ENCODE measurements at regions not wholly inside any gene's neighbourhood (a gene's known extent, or its start where the extent isn't known, plus 50 kb on each side); places are given as distances from the start of the nearest gene placed in this dataset.

DNA sequence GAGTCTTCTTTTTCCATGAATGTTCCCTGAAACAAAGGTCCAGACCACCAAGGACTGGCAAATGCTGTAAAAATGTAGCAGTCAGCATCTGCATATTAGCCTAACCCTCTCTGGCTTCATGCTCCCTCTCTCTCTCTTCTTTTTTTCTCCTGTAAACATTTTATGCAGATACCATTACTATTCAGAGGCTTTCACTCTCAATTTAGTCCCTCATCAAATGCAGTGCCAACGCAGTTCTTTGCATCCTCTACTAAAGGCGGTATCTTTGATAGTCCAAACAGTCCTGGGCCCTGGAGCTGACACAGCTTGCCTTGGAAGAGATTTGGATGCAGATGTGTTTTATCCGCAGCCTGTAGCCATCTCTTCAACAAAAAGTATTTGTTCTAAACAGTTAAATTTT is 167.1 kb upstream of the MMS22L start:
- Histone ChIP-seq H3K4me3 (ENCODE audit: low read depth, low read length) (no peak overlapping the region), H3K27me3 (ENCODE audit: control insufficient read depth, insufficient read depth, low read length) (no peaks in the 10 kb centered on the region), H3K27ac (ENCODE audit: low read depth, low read length) (no peak overlapping the region), H3K4me1 (ENCODE audit: control insufficient read depth, insufficient read depth, low read length) (no peaks in the 10 kb centered on the region), H3K9me3 (ENCODE audit: control insufficient read depth, insufficient read depth, low read depth, low read length) (no peaks in the 10 kb centered on the region), H3K36me3 (ENCODE audit: control insufficient read depth, insufficient read depth, low read length) (no peaks in the 10 kb centered on the region), H3K9ac (ENCODE audit: low read length) (no peak overlapping the region)

DNA sequence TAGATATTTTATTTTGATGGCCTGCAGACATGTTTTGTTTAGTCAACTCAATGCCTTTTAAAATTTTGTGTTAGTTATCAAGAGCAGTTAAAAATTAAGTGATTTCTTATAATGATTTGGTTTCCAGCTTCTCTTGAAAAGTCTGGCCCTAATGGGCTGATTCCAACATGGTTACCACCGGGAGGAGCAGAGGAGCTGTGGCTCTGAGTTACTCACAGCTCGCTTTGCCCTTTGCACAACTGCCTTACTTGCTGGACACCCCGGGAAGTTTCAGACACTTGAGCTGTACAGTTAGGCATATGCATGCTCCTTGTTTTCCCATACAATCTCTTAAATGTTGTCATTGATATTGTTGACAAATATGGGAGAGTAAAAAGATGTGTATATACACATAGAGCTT is 173.1 kb upstream of the MMS22L start:
- Histone ChIP-seq H3K9me3 (ENCODE audit: control insufficient read depth, insufficient read depth, low read depth, low read length) (no peaks in the 10 kb centered on the region), H3K27ac (ENCODE audit: low read depth, low read length) (no peak overlapping the region), H3K9ac (ENCODE audit: low read length) (no peak overlapping the region), H3K27me3 (ENCODE audit: control insufficient read depth, insufficient read depth, low read length) (no peaks in the 10 kb centered on the region), H3K36me3 (ENCODE audit: control insufficient read depth, insufficient read depth, low read length) (no peaks in the 10 kb centered on the region), H3K4me1 (ENCODE audit: control insufficient read depth, insufficient read depth, low read length) (no peaks in the 10 kb centered on the region), H3K4me3 (ENCODE audit: low read depth, low read length) (no peak overlapping the region)

DNA sequence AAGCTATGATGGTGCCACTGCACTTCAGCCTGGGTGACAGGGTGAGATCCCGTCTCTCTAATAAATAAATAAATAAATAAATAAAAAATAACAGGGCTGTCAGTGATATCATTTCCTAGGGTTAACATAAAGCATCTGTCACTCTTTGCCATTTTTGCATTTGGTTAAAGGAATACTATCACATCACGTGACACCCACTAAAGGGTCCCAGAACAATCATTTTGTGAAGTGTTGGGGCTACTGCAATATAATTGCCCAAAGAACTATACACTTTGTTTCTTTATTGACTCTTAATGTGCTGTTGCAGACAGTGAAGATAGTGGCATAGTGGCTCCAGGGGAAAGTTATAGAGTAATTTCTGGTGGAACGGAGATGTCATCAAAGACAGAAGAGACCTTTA is 176.5 kb upstream of the MMS22L start:
- peaks cover 3% of the 10 kb centered on the region; the same call in 1 of the 2 replicates for H3K4me1 ChIP-seq (ENCODE audit: control insufficient read depth, insufficient read depth, low read length)
- H3K27ac ChIP-seq (ENCODE audit: low read depth, low read length) = no peak overlapping the region
- no peak overlapping the region for H3K4me3 ChIP-seq (ENCODE audit: low read depth, low read length)
- no peaks in the 10 kb centered on the region for H3K9me3 ChIP-seq (ENCODE audit: control insufficient read depth, insufficient read depth, low read depth, low read length)
- no peaks in the 10 kb centered on the region for H3K36me3 ChIP-seq (ENCODE audit: control insufficient read depth, insufficient read depth, low read length)
- H3K9ac ChIP-seq (ENCODE audit: low read length) = no peak overlapping the region
- no peaks in the 10 kb centered on the region for H3K27me3 ChIP-seq (ENCODE audit: control insufficient read depth, insufficient read depth, low read length)

DNA sequence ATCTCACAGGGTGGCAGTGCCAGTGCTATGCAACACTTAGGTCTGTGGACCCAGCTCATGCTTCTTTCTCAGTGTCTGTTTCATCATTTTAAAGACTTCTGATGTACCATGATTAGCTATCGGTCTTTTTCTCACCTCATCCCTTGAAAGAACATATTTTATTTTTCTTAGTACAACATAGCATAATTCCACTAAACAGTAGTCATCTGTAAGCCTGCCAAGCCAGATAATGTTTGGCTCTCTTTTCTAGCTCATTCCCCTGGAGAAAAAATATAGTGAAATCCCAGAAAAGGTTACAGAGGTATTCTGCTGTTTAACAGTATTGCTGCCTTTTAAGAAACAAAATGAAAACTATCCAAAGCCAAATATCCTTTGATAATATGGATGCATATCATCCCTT is 177.0 kb upstream of the MMS22L start:
- no peaks in the 10 kb centered on the region for H3K9me3 ChIP-seq (ENCODE audit: control insufficient read depth, insufficient read depth, low read depth, low read length)
- H3K4me1 ChIP-seq (ENCODE audit: control insufficient read depth, insufficient read depth, low read length) = peaks cover 3% of the 10 kb centered on the region; the same call in 1 of the 2 replicates
- no peak overlapping the region for H3K27ac ChIP-seq (ENCODE audit: low read depth, low read length)
- no peaks in the 10 kb centered on the region for H3K36me3 ChIP-seq (ENCODE audit: control insufficient read depth, insufficient read depth, low read length)
- H3K4me3 ChIP-seq (ENCODE audit: low read depth, low read length) = no peak overlapping the region
- H3K9ac ChIP-seq (ENCODE audit: low read length) = no peak overlapping the region
- no peaks in the 10 kb centered on the region for H3K27me3 ChIP-seq (ENCODE audit: control insufficient read depth, insufficient read depth, low read length)

DNA sequence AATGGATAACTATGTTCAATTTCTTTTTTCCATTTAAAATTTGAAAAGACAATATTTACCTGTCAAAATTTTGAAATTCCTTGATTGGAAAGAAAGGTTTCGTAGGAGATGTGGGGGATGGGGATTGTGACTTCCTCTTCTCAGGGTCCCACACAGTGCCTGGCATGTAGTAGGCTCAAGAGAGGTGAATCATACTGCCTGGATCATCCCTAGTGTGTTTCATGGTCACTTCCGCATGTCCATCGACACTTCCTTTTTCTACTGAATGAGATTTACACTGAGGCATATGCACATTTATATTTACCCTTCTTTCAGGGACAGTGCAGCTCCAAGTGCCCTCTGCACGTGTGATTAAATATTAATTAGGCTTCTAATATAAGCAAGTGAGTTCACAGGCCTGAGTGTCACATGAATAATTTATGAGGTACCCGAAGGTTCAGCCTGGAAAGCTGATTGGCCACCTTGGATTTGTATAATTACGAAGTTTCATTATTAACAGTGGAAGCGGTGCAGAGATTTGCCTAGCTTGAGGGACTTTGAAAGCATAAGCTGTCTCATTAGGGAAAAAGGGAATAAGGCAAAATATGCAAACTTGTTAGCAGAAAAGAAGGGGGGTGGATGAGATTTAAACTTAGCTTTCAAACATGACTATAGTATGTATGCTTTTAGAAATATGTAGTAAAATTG is 177.5 kb upstream of the MMS22L start:
- H3K27me3 ChIP-seq (ENCODE audit: control insufficient read depth, insufficient read depth, low read length) = no peaks in the 10 kb centered on the region
- H3K4me1 ChIP-seq (ENCODE audit: control insufficient read depth, insufficient read depth, low read length) = peaks cover 3% of the 10 kb centered on the region; the same call in 1 of the 2 replicates
- H3K9me3 ChIP-seq (ENCODE audit: control insufficient read depth, insufficient read depth, low read depth, low read length) = no peaks in the 10 kb centered on the region
- no peak overlapping the region for H3K27ac ChIP-seq (ENCODE audit: low read depth, low read length)
- no peaks in the 10 kb centered on the region for H3K36me3 ChIP-seq (ENCODE audit: control insufficient read depth, insufficient read depth, low read length)
- H3K9ac ChIP-seq (ENCODE audit: low read length) = no peak overlapping the region
- H3K4me3 ChIP-seq (ENCODE audit: low read depth, low read length) = no peak overlapping the region

DNA sequence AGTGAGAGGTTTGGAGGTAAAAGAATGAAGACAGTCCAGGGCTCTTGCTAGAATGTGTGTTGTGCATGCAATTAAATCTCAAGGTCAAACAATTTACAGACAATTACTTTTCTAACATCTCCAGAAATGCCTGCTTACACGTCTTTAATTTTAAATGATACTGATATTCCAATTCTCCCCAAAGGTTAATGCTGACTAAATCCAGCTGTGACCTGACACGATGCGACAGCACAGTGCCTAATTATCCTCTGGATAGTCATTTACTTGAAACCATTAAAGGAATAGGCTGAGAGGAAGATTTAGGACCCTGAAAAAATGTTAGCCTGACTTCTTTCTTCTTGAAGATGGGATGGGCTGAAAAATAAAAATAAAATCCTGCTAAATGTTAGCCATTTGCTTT is 178.2 kb upstream of the MMS22L start:
- H3K4me1 ChIP-seq (ENCODE audit: control insufficient read depth, insufficient read depth, low read length) = peaks cover 8% of the 10 kb centered on the region
- H3K27me3 ChIP-seq (ENCODE audit: control insufficient read depth, insufficient read depth, low read length) = no peaks in the 10 kb centered on the region
- no peak overlapping the region for H3K4me3 ChIP-seq (ENCODE audit: low read depth, low read length)
- no peaks in the 10 kb centered on the region for H3K36me3 ChIP-seq (ENCODE audit: control insufficient read depth, insufficient read depth, low read length)
- no peak overlapping the region for H3K9ac ChIP-seq (ENCODE audit: low read length)
- no peaks in the 10 kb centered on the region for H3K9me3 ChIP-seq (ENCODE audit: control insufficient read depth, insufficient read depth, low read depth, low read length)
- no peak overlapping the region for H3K27ac ChIP-seq (ENCODE audit: low read depth, low read length)

DNA sequence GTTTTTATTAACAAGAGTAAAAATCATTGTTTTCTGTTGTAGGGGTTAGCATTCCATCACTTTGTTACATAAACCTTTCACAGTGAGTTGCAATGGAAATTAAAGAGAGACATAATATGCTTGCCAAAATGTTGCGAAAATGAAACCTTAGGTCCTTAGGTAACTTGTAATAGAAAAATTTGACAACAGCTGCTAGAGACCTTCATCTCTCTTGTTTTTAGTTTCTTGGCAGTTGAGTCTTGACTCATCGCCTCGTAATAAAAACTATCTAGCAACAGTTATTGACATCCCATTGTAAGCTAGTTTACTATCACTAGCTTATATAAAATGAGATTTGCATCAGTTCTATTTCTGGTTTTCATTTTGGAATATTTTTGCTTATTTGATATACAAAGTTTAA is 179.0 kb upstream of the MMS22L start:
- H3K27me3 ChIP-seq (ENCODE audit: control insufficient read depth, insufficient read depth, low read length) = no peaks in the 10 kb centered on the region
- no peak overlapping the region for H3K9ac ChIP-seq (ENCODE audit: low read length)
- H3K4me1 ChIP-seq (ENCODE audit: control insufficient read depth, insufficient read depth, low read length) = peaks cover 10% of the 10 kb centered on the region
- no peaks in the 10 kb centered on the region for H3K9me3 ChIP-seq (ENCODE audit: control insufficient read depth, insufficient read depth, low read depth, low read length)
- H3K36me3 ChIP-seq (ENCODE audit: control insufficient read depth, insufficient read depth, low read length) = no peaks in the 10 kb centered on the region
- no peak overlapping the region for H3K4me3 ChIP-seq (ENCODE audit: low read depth, low read length)
- no peak overlapping the region for H3K27ac ChIP-seq (ENCODE audit: low read depth, low read length)

DNA sequence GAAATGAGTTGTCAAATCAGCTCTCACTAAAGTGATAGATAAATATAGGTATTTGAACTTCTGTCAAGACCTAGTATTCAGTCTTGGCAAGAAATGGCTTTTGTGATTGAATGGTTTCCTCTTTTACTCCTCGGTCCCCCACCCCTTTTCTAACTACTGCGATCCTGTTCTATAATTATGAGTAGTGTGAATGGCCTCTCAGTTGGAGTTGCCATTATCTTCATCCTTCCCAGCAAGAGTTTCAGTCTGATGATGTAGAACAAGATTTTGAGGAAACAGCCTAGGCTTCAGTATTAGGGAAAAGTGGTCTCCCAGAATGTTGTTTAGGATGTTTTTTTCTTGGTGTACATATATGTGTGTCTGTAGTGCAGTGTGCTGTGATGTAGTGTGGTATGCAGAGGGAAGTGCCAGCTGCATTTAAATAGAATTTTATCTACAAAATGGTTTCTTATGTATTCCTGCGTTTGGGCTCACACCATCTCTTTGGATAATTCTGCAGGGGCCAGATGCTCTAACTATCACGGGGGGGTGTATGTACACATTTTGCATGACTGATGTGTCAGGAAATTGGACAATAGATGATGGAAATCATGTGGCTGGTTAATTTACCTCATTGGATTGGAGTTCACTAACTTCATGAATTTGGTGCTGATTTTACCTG is 180.1 kb upstream of the MMS22L start:
- Histone ChIP-seq H3K9ac (ENCODE audit: low read length) (no peak overlapping the region), H3K9me3 (ENCODE audit: control insufficient read depth, insufficient read depth, low read depth, low read length) (no peaks in the 10 kb centered on the region), H3K36me3 (ENCODE audit: control insufficient read depth, insufficient read depth, low read length) (no peaks in the 10 kb centered on the region), H3K27ac (ENCODE audit: low read depth, low read length) (no peak overlapping the region), H3K27me3 (ENCODE audit: control insufficient read depth, insufficient read depth, low read length) (no peaks in the 10 kb centered on the region), H3K4me1 (ENCODE audit: control insufficient read depth, insufficient read depth, low read length) (peaks cover 10% of the 10 kb centered on the region), H3K4me3 (ENCODE audit: low read depth, low read length) (no peak overlapping the region)

DNA sequence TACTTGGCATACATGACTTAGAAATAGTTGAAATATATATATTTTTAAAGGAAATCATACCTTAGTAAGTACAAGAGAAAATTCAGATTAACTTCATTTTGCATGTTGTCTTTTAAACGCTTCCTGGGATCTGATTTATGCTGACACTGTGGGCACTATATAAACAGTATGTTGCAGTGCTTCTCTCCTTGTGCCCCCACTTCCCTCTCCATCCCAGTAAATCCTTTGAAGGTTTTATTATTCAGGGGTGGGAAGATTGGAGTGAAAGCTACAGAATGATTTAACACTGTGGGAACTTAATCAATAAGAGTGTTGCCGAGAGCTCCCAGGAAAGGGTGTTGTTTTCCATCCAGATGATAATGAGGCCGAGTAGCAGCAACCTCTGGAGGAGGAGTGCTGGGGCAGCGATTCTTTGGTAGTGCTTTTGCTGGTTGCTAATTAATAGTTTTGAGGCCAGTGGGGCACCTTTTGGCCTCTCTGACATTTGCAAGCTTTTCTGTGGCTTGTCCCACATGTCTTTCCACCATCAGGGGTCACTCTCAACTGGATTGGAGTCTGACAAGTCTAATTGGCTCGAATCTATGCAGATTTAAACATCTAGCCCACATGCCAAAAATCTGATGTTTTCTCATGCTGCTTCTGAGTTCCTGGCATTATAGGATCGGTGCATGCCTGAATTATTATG is 183.0 kb upstream of the MMS22L start:
- H3K4me1 ChIP-seq (ENCODE audit: control insufficient read depth, insufficient read depth, low read length) = peaks cover 10% of the 10 kb centered on the region
- H3K9ac ChIP-seq (ENCODE audit: low read length) = no peak overlapping the region
- H3K4me3 ChIP-seq (ENCODE audit: low read depth, low read length) = no peak overlapping the region
- no peaks in the 10 kb centered on the region for H3K9me3 ChIP-seq (ENCODE audit: control insufficient read depth, insufficient read depth, low read depth, low read length)
- no peak overlapping the region for H3K27ac ChIP-seq (ENCODE audit: low read depth, low read length)
- no peaks in the 10 kb centered on the region for H3K36me3 ChIP-seq (ENCODE audit: control insufficient read depth, insufficient read depth, low read length)
- H3K27me3 ChIP-seq (ENCODE audit: control insufficient read depth, insufficient read depth, low read length) = no peaks in the 10 kb centered on the region

DNA sequence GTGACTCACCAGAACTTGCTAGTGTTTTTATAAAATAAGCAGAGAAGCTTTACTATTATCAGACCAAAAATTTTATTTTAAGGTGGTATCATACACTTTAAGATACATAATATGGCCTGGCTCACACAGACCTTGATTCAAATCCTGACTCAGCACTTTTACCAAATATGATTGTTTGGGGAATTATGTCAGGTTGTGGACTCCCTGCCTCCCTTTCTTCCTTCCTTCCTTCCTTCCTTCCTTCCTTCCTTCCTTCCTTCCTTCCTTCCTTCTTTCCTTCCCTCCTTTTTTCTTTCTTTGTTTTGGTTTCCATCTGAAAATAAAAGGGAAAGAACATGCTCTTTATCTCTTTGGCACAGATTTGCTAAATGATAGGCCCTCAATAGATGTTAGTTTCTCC is 186.0 kb upstream of the MMS22L start:
- H3K4me1 ChIP-seq (ENCODE audit: control insufficient read depth, insufficient read depth, low read length) = peaks cover 7% of the 10 kb centered on the region
- H3K9ac ChIP-seq (ENCODE audit: low read length) = no peak overlapping the region
- no peak overlapping the region for H3K4me3 ChIP-seq (ENCODE audit: low read depth, low read length)
- H3K9me3 ChIP-seq (ENCODE audit: control insufficient read depth, insufficient read depth, low read depth, low read length) = no peaks in the 10 kb centered on the region
- H3K27me3 ChIP-seq (ENCODE audit: control insufficient read depth, insufficient read depth, low read length) = no peaks in the 10 kb centered on the region
- H3K27ac ChIP-seq (ENCODE audit: low read depth, low read length) = no peak overlapping the region
- no peaks in the 10 kb centered on the region for H3K36me3 ChIP-seq (ENCODE audit: control insufficient read depth, insufficient read depth, low read length)

DNA sequence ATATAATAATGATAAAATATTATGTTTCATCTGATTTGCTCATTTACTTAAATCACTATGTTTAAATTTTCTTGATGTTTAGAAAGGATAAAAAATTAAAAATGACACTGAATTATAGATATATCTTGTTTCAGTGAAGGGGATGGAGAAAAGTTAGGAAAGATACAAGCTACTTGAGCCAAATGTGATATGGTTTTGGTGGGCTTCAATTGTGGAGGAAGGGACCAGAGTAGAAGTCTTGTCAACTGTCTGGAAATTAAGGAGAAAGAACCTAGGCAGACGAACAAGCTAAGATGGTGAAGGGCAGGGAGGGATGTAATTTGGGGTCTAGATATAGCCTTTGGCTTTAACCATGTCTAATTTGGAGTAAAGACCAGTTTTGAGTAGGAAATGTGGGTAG is 186.4 kb upstream of the MMS22L start:
- Histone ChIP-seq H3K27me3 (ENCODE audit: control insufficient read depth, insufficient read depth, low read length) (no peaks in the 10 kb centered on the region), H3K4me3 (ENCODE audit: low read depth, low read length) (no peak overlapping the region), H3K9me3 (ENCODE audit: control insufficient read depth, insufficient read depth, low read depth, low read length) (no peaks in the 10 kb centered on the region), H3K4me1 (ENCODE audit: control insufficient read depth, insufficient read depth, low read length) (peaks cover 7% of the 10 kb centered on the region), H3K27ac (ENCODE audit: low read depth, low read length) (no peak overlapping the region), H3K36me3 (ENCODE audit: control insufficient read depth, insufficient read depth, low read length) (no peaks in the 10 kb centered on the region), H3K9ac (ENCODE audit: low read length) (no peak overlapping the region)

Measured in HUES6 (cell line).